Breast epithelium (tissue), 3 donors: ENCODE measurements at regions not wholly inside any gene's neighbourhood (a gene's known extent, or its start where the extent isn't known, plus 50 kb on each side); places are given as distances from the start of the nearest gene placed in this dataset.

Source experiments
- CTCF ChIP-seq, 3 donors: fragments of 450-650 bp; IDR thresholded peaks; one replicate each; pipeline ENCODE4 v1.5.1; 2016 to 2017; ENCODE audit warnings: antibody characterized with exemption in 3 of 3, mild to moderate bottlenecking in 3 of 3, moderate library complexity in 3 of 3
- POLR2A ChIP-seq: fragments of 450-650 bp; IDR thresholded peaks from one replicate; pipeline ENCODE4 v1.6.1; 2016; ENCODE audit warnings: antibody characterized with exemption, mild to moderate bottlenecking, moderate library complexity
- POLR2AphosphoS5 ChIP-seq, 3 donors: sonication (generic); formaldehyde crosslinking; IDR thresholded peaks; one replicate each; pipeline ENCODE4 v1.6.1; 2017; ENCODE audit warnings: antibody characterized with exemption in 3 of 3

- TF ChIP-seq CTCF (IDR thresholded peaks at IDR 0.05): no peak
- no peak for TF ChIP-seq POLR2AphosphoS5 (IDR thresholded peaks at IDR 0.05)
- no peak for TF ChIP-seq POLR2A
These were observed 178.6 kb downstream of the ZNF674 start for GRCh38 chrX:46366381-46367207.
